HEK293T (cell line): ENCODE measurements at regions not wholly inside any gene's neighbourhood (a gene's known extent, or its start where the extent isn't known, plus 50 kb on each side); places are given as distances from the start of the nearest gene placed in this dataset.

Experiments
- BHLHE40 ChIP-seq: fragments of 450-650 bp; IDR thresholded peaks from 2 replicates; pipeline ENCODE4 v1.6.1; 2016; ENCODE audit warnings: mild to moderate bottlenecking, moderate library complexity, borderline replicate concordance
- CTBP1 ChIP-seq: fragments of 450-650 bp; IDR thresholded peaks from 2 replicates; pipeline ENCODE4 v1.6.1; 2016; ENCODE audit warnings: borderline replicate concordance
- ELF4 ChIP-seq: fragments of 450-650 bp; IDR thresholded peaks from 2 replicates; pipeline ENCODE4 v1.6.1; 2017; ENCODE audit warnings: antibody characterized with exemption
- FOXK2 ChIP-seq: fragments of 450-650 bp; IDR thresholded peaks from 2 replicates; pipeline ENCODE4 v1.6.1; 2016; ENCODE audit warnings: mild to moderate bottlenecking
- FOXM1 ChIP-seq: fragments of 450-650 bp; IDR thresholded peaks from 2 replicates; pipeline ENCODE4 v1.6.1; 2017; ENCODE audit warnings: mild to moderate bottlenecking, borderline replicate concordance
- HDGF ChIP-seq: fragments of 450-650 bp; IDR thresholded peaks from 2 replicates; pipeline ENCODE4 v1.6.1; 2017; ENCODE audit warnings: antibody characterized with exemption, borderline replicate concordance
- LEF1 ChIP-seq: fragments of 450-650 bp; IDR thresholded peaks from 2 replicates; pipeline ENCODE4 v1.6.1; 2017; ENCODE audit warnings: mild to moderate bottlenecking, borderline replicate concordance
- NFRKB ChIP-seq: fragments of 450-650 bp; IDR thresholded peaks from 2 replicates; pipeline ENCODE4 v1.6.1; 2016; ENCODE audit warnings: mild to moderate bottlenecking, moderate library complexity
- SP1 ChIP-seq: fragments of 450-650 bp; IDR thresholded peaks from 2 replicates; pipeline ENCODE4 v1.6.1; 2017
- SUZ12 ChIP-seq: fragments of 450-650 bp; IDR thresholded peaks from 2 replicates; pipeline ENCODE4 v1.6.1; 2016; ENCODE audit warnings: mild to moderate bottlenecking
- TARDBP ChIP-seq: fragments of 450-650 bp; IDR thresholded peaks from 2 replicates; pipeline ENCODE4 v1.6.1; 2016
- ZNF384 ChIP-seq: fragments of 450-650 bp; IDR thresholded peaks from 2 replicates; pipeline ENCODE4 v1.6.1; 2016

DNA sequence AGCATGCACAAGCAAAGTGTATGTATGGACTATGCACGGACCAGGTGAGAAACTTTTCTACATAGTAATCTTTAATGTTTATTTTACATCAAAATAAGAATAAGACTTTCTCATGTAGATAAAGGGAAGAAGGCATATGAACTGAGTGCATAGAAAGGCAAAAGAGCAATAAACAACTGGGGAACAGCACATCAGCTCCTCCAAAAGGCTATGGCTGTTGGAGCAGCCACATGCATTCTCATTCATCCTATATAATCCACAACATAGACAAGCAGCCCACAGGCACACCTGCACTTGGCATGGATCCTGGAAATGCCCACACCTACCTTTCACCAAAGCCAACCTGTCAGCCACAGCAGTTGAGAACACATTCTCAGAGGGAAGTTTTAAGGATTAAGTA, 586.9 kb upstream of the INTU start:
- TF ChIP-seq FOXM1: no peak
- no peak for TF ChIP-seq CTBP1
- no peak for TF ChIP-seq HDGF
- TF ChIP-seq SP1: no peak
- TF ChIP-seq BHLHE40: no peak
- no peak for TF ChIP-seq SUZ12
- TF ChIP-seq TARDBP: no peak
- no peak for TF ChIP-seq NFRKB
- TF ChIP-seq FOXK2: no peak
- no peak for TF ChIP-seq ZNF384
- TF ChIP-seq LEF1: no peak
- TF ChIP-seq ELF4: no peak
